Urinary bladder (tissue), 3 donors: ENCODE measurements at regions not wholly inside any gene's neighbourhood (a gene's known extent, or its start where the extent isn't known, plus 50 kb on each side); places are given as distances from the start of the nearest gene placed in this dataset.

Experiments
- DNase-seq: peaks from one replicate; pipeline ENCODE4 v3.0.0-alpha.2; 2015; ENCODE audit errors: extremely low spot score
- H3K27ac ChIP-seq: one replicate; pipeline ENCODE4 v1.5.1; 2013; ENCODE audit warnings: low read depth, mild to moderate bottlenecking, moderate library complexity
- H3K36me3 ChIP-seq: one replicate; pipeline ENCODE4 v1.6.1; 2013; ENCODE audit warnings: mild to moderate bottlenecking, moderate library complexity; ENCODE audit not compliant: insufficient read depth
- H3K4me1 ChIP-seq: one replicate; pipeline ENCODE4 v1.6.1; 2013; ENCODE audit warnings: mild to moderate bottlenecking, moderate library complexity; ENCODE audit not compliant: insufficient read depth
- H3K4me3 ChIP-seq: one replicate; pipeline ENCODE4 v1.5.1; 2013; ENCODE audit warnings: low read depth, low read length
- WGBS: extraction: QIAGEN DNeasy Blood & Tissue Kit; methylation state at CpG from one replicate; pipeline ENCODE4 v1.1.7; 2013; 5-methylcytosine and 5-hydroxymethylcytosine counted together
- donor health status: healthy with polysubstance abuse.
- donor health status: healthy.

DNA sequence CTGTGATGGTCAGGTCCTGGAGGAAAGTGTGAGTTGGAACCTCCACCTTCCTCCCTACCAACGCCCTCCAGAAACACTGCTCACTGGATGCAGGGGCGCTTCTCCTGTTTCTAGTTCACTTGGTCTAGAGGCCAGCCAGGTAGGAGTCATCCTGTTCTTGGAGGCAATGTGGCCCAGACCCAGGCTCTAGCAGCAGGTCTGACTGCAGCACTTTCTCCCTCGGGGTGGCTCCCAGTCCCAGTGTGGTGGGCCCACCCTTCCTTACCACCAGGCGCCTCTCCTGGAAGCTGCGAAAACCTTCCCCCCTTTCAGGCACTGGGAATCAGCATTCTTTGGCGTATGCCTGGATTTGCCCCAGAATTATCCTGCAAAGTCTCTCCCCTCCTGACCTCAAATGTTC is 292.8 kb downstream of the SOX11 start:
- Histone ChIP-seq H3K4me3 (no peak overlapping the region), H3K27ac (no peak overlapping the region), H3K4me1 (no peaks in the 10 kb centered on the region), H3K36me3 (no peaks in the 10 kb centered on the region)
- 88% methylated on average over 6 of the region's 6 CpGs for WGBS
- no peak for DNase-seq

DNA sequence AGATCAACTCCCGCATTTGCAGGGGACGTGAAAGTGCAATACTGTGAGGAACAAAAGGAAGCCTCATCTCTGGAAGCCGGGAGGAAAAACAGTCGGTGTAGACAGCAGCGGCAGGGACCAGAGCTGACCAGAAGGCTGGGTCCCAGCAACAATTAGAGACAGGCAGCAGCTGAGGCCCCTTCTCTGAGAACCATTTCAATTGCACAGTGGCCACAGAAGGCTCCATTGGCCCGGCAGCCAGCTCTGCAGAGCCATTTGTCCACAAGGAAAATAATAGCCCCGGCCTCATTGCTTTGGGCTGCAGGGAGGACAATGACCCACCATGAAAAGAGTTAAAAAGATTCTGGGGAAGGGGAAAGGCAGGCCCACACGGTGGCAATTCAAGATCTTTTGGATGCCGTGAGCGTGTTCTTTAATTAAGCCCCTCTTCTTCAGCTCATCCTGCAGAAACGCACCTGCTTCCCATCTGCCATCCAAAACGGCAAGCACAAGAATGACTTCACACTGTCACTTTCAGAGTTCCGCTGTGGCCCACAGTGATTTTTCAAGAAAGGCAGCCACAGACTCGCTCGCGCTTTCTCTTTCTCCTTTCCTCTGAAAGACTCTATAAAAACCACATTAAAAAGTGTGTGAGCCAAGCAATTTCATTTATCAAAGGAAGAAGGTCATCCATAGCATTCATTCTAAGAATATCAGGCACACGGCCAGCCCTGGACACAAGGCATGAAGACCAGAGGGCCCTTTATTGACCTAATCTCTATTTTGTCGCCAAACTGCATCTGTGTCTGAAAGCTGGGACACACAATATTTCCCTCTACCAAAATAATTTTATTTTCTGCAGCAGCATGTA is 293.6 kb downstream of the SOX11 start:
- DNase-seq, result no peak
- no peaks in the 10 kb centered on the region for H3K36me3 ChIP-seq
- no peak overlapping the region for H3K27ac ChIP-seq
- no peak overlapping the region for H3K4me3 ChIP-seq
- no peaks in the 10 kb centered on the region for H3K4me1 ChIP-seq
- 87% methylated on average over 18 of the region's 18 CpGs for WGBS

DNA sequence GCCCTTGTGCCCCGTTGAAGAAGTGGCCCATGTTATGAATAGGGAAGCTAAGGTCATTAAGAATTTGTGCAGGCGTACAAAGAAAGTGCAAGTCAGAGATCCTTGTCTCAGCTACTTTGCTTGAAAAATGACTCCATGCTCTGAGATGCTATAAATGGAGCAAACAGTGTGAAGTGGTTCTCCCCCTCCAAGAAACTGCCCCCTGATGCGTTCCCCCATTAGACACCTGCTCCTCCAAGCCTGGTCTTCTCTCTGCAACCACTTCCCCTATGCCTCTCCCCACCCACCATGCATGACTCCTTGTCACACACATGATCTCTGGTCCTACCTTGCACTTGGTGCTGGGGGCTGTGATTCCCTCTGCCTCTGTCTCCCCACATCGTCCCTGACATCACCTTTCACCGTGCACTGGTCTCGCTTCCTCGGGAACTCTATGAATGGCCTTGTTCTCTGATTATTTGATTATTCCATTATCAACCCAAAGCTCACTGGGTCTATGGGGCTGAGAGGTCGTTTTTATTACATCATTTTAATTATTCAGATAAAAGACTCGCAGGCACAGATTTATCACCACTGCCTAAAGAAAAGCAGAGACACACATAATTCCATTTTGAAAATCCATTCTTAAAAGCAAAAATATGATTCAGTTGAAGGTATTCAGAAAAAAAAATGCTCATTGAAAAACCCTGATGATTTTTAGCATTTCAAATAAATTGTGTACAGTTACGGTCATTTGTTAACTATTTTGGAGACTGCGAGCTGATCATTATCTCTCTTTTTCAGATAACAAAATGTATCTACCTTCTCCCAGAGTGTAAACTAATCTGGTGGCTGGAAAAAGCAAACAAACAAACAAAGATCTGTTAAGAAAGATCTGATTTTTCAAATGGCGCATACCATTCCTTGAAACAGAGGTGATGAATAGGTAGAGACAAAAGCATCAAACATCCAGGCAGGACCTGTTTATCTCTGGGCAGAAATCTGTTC is 294.9 kb downstream of the SOX11 start:
- Histone ChIP-seq H3K36me3 (no peaks in the 10 kb centered on the region), H3K4me1 (no peaks in the 10 kb centered on the region), H3K4me3 (no peak overlapping the region), H3K27ac (no peak overlapping the region)
- no peak for DNase-seq
- 80% methylated on average over 12 of the region's 12 CpGs for WGBS

DNA sequence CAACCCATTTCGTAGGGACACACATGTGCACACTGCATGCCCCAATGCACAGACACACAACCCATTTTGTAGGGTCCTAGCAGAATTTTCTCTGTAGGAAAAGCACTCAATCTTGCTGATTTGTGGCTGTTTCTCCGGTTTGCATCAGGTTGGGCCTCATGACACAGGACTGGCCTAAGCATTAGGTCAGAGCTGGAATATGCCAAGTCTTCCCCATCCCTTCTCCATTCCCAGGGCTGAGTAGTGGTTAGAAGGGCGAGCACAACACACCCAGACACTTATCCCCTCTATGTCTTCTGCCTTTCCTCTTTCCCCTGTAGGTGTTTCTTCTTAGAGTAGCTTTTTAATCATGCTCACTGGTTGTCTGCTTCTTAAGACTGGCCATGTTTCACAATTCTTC is 295.9 kb downstream of the SOX11 start:
- H3K4me3 ChIP-seq, result no peak overlapping the region
- no peak overlapping the region for H3K27ac ChIP-seq
- WGBS, result 88% methylated on average over 3 of the region's 3 CpGs
- H3K36me3 ChIP-seq, result no peaks in the 10 kb centered on the region
- H3K4me1 ChIP-seq, result no peaks in the 10 kb centered on the region
- DNase-seq, result no peak

DNA sequence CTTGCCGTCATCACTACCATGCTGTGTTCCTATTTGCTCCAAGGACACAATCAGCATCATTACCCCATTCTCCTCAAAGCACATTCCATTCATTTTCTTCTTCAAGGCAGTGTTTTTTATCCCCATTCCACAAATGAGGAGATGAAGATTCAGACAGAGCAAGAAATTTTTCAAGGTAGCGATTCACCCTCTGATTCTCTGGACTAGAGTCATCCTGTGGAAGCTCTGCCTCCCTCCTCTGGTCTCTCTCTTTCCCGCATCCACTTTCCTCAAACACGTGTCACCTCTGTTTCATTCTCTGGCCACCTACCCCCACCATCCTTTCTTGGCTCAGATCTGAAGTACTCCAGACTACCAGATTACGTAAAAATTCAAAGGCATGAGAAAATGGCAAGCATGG is 297.9 kb downstream of the SOX11 start:
- no peak for DNase-seq
- no peaks in the 10 kb centered on the region for H3K4me1 ChIP-seq
- H3K4me3 ChIP-seq, result no peak overlapping the region
- H3K27ac ChIP-seq, result no peak overlapping the region
- 83% methylated on average over 5 of the region's 5 CpGs for WGBS
- H3K36me3 ChIP-seq, result no peaks in the 10 kb centered on the region

DNA sequence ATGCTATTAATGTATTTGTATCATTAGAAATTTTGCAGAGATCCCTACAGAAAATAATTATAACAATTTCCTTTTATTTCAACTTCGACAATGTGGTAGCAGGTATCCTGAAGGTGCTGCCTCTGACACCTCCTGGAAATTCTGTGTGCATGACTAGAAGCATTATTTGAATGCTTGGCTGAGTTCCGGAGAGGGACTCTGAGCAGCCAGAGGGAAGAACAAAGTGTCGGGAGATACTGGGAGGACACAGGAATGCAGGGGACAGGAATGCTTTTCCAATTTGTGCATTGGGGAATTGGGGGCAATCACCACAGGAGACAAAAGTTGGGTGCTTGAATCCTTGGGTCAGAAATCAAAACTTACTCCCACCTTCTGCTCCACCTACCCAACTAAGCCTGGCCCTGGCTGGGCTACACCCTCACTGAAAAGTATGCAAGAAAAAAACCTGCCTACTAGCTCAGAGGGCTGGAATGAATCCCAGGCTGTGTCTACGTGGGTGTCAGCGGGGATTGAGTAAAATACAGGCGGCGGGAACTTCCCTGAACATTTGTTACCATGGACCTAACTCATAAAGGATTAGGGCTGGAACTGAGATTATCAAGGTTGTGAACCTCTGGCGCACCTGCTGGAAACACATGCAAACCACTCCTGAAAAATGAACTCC is 299.3 kb downstream of the SOX11 start:
- WGBS, result 38% methylated on average over 8 of the region's 8 CpGs
- no peak overlapping the region for H3K4me3 ChIP-seq
- DNase-seq, result no peak
- H3K27ac ChIP-seq, result no peak overlapping the region
- H3K4me1 ChIP-seq, result no peaks in the 10 kb centered on the region
- H3K36me3 ChIP-seq, result no peaks in the 10 kb centered on the region

DNA sequence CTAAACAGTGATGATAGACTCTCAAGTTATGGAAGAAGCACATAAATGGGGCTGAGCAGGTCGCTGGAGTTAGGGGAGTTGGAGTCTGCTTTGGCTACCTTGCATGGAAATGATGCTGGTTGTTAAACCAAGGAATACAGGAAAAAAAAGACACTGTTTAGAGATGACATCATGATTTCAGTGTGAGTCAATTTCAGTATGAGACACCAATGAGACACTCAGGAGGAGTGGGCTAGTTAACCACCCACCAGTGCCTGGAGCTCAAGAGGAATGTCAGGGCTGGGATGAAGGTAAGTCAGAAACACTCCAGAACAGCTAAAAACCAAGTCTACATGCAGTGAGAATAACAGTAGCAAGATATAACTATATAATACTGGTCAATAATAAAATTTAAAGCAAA is 303.6 kb downstream of the SOX11 start:
- Histone ChIP-seq H3K4me3 (no peak overlapping the region), H3K27ac (no peak overlapping the region), H3K36me3 (no peaks in the 10 kb centered on the region), H3K4me1 (no peaks in the 10 kb centered on the region)
- DNase-seq, result no peak
- 73% methylated on average over 1 of the region's 1 CpG for WGBS

DNA sequence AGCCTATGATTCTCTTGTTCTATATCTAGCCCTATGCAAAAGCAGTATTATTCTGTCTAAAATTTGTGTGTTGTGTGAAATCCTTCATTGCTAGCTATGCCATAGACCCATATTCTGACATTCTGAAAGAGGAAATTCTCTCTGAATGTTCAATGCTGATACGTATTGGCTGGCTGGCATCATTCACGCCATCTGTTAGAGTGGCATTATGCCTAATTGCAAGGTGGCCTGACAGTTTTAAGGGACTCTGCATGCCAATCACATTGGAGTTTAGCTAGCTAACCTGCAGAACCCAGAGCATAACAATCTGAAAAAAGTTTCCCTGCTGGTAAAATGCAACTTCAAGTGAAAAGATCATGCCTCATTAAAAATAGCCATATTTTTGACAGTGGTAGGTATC is 316.0 kb downstream of the SOX11 start:
- DNase-seq, result no peak
- no peak overlapping the region for H3K4me3 ChIP-seq
- WGBS, result 88% methylated on average over 2 of the region's 2 CpGs
- no peaks in the 10 kb centered on the region for H3K4me1 ChIP-seq
- no peaks in the 10 kb centered on the region for H3K36me3 ChIP-seq
- H3K27ac ChIP-seq, result no peak overlapping the region

DNA sequence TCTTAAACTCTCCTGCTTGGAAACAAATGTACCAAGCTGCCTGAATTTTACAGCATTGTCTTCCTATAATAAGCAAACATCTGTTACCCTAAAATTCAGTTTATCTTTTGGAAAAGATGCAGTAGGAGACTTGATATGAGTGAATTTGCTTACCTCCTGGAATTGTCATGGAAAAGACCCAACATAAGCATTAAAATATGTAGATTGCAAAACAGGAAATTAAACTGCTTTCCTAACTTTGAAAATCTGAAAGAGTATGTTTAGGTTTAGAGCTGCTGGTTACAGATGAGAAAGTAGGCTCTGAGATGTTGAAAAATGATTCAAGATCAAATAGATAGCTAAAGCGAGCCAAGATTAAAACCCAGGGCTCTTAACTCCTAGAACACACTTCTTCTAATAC is 316.5 kb downstream of the SOX11 start:
- WGBS, result 55% methylated on average over 1 of the region's 1 CpG
- no peaks in the 10 kb centered on the region for H3K4me1 ChIP-seq
- DNase-seq, result no peak
- H3K27ac ChIP-seq, result no peak overlapping the region
- no peaks in the 10 kb centered on the region for H3K36me3 ChIP-seq
- no peak overlapping the region for H3K4me3 ChIP-seq

DNA sequence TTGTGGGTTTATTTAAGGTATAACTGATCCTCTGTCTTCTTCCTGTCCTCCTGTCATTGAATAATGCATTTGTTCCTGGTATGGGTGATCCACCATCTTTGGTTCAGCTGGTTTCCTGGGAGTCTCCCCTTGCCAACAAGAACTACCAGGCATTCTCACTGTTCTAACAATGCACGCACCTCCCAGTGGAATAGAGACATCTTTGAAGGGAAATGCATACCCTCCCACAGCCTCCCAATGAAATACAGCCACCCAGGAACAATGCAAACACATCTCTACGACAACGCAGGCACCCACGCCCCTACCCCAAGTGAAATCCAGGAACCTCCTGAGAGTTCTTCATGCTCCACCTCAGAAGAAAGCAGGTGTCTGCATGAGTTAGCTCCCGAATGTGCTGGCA is 318.0 kb downstream of the SOX11 start:
- Histone ChIP-seq H3K4me3 (no peak overlapping the region), H3K36me3 (no peaks in the 10 kb centered on the region), H3K27ac (no peak overlapping the region), H3K4me1 (no peaks in the 10 kb centered on the region)
- no peak for DNase-seq
- 86% methylated on average over 5 of the region's 5 CpGs for WGBS

DNA sequence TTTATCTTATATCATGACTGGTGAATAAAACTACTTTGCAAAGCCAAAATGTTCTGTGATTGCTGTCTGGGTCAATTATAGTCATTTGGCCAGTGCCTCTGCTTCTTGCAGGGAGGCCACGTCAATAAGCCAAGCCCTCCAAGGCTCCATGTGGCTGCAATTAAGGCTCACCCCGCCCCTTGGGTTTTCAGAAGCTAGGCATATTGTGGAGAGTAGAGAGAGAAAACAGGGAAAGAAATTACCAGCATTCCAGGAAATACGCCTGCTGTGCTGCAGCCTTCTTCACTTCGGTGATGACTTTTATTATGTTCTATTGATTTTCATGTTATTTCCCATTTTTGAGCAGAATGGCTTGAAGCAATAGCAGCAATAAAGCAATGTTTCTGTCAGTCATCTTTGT is 319.7 kb downstream of the SOX11 start:
- H3K4me3 ChIP-seq, result no peak overlapping the region
- H3K36me3 ChIP-seq, result no peaks in the 10 kb centered on the region
- no peaks in the 10 kb centered on the region for H3K4me1 ChIP-seq
- 58% methylated on average over 4 of the region's 4 CpGs for WGBS
- no peak overlapping the region for H3K27ac ChIP-seq
- DNase-seq, result no peak

DNA sequence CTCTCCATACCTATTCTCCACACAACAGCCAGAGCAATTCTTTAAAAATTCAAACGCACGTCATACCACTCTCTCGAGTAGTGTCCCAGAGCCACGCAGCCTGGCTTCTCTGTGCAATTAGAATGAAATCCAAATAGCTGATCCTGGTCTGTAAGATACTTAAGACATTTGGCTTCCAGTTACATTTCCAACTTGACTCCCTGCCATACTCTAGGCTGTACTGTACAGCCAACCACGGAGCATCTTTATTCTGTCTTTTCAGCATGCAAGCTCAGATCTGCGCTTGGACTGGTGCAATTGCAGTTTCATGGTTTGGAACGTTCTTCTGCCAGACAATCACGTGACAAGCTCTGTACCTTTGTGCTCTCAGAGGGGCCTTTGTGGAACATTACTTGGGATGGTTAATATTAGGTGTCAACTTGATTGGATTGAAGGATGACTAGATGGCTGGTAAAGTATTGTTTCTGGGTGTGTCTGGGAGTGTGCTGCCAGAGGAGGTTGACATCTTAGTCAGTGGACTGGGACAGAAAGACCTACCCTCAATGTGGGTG is 325.6 kb downstream of the SOX11 start:
- Histone ChIP-seq H3K27ac (no peak overlapping the region), H3K4me1 (no peaks in the 10 kb centered on the region), H3K36me3 (no peaks in the 10 kb centered on the region), H3K4me3 (no peak overlapping the region)
- DNase-seq, result no peak
- 55% methylated on average over 8 of the region's 8 CpGs for whole genome bisulfite sequencing

DNA sequence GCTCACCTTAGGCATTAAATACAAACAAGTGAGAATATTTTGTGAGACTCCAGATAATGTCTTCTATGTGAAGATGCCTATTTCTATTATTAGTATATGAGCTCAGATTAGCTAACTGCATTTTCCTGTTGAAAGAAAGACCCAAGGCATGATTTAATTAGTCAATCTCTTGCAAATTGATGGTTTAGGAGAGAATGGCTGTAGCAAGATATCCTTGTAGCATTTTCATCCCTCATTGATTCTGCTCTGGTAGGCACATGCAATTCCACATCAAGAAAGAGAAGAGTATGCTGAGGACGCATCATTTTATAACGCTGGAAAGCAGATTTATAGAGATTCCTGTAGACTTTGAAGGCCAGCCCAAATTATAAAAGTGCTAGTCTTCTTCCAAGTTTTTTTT is 332.0 kb downstream of the SOX11 start:
- no peaks in the 10 kb centered on the region for H3K4me1 ChIP-seq

More for the DNA sequence above, 332.0 kb downstream of the SOX11 start:
- H3K4me3 ChIP-seq, result no peak overlapping the region
- no peak overlapping the region for H3K27ac ChIP-seq
- H3K36me3 ChIP-seq, result no peaks in the 10 kb centered on the region
- WGBS, result 77% methylated on average over 2 of the region's 2 CpGs
- DNase-seq, result no peak
